ENCODE measurements at regions not wholly inside any gene's neighbourhood (a gene's known extent, or its start where the extent isn't known, plus 50 kb on each side); places are given as distances from the start of the nearest gene placed in this dataset.

DNA sequence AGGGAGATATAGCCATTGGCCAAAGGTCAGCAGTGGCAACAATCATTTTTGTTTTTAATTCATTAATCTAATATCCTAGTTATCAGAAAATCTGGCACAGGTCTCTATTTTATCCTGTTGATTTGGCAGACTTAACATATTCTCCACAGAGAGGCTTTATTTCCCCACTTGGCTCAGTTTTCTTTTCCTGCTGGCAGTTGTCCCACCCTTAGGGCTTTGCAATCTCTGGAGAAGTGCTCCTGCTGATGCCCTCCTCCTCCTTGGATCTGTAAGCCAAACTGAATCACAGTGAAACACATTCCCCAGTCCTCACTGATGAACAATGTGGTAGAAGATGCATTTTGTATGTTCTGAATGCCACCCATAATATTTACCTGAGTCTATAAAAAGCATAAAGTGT, 889.7 kb downstream of the PDHA2 start:
- TF ChIP-seq, protein P1, sequence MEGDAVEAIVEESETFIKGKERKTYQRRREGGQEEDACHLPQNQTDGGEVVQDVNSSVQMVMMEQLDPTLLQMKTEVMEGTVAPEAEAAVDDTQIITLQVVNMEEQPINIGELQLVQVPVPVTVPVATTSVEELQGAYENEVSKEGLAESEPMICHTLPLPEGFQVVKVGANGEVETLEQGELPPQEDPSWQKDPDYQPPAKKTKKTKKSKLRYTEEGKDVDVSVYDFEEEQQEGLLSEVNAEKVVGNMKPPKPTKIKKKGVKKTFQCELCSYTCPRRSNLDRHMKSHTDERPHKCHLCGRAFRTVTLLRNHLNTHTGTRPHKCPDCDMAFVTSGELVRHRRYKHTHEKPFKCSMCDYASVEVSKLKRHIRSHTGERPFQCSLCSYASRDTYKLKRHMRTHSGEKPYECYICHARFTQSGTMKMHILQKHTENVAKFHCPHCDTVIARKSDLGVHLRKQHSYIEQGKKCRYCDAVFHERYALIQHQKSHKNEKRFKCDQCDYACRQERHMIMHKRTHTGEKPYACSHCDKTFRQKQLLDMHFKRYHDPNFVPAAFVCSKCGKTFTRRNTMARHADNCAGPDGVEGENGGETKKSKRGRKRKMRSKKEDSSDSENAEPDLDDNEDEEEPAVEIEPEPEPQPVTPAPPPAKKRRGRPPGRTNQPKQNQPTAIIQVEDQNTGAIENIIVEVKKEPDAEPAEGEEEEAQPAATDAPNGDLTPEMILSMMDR (IDR thresholded peaks at IDR 0.05) = no peak
- no peak for TF ChIP-seq EP300 (IDR thresholded peaks at IDR 0.05)
- TF ChIP-seq POLR2A (IDR thresholded peaks at IDR 0.05) = no peak

All from suprapubic skin (tissue), 3 donors.